Liver (tissue), 7 donors: ENCODE measurements at regions not wholly inside any gene's neighbourhood (a gene's known extent, or its start where the extent isn't known, plus 50 kb on each side); places are given as distances from the start of the nearest gene placed in this dataset.

Source experiments
- DNase-seq: peaks from one replicate; pipeline ENCODE4 v3.0.0-alpha.2; 2017; ENCODE audit warnings: low spot score
- H3K27ac ChIP-seq, 2 donors: one replicate each; pipeline ENCODE4 v1.7.0; 2013; ENCODE audit warnings: inconsistent platforms in 2 of 2, low read length in 2 of 2, control low read depth in 1 of 2, low read depth in 1 of 2, mild to moderate bottlenecking in 1 of 2
- H3K27me3 ChIP-seq, 4 donors: one replicate each; pipeline versions ENCODE4 v1.6.1 to v1.7.0; 2013; ENCODE audit warnings: low read length in 3 of 4, inconsistent platforms in 1 of 4, mild to moderate bottlenecking in 1 of 4, moderate library complexity in 1 of 4; ENCODE audit not compliant: control insufficient read depth in 4 of 4, insufficient read depth in 4 of 4
- H3K36me3 ChIP-seq, 4 donors: one replicate each; pipeline versions ENCODE4 v1.6.1 to v1.7.0; 2013; ENCODE audit warnings: low read length in 3 of 4, mild to moderate bottlenecking in 3 of 4, low read depth in 1 of 4, moderate library complexity in 1 of 4; ENCODE audit not compliant: control insufficient read depth in 4 of 4, insufficient read depth in 3 of 4
- H3K4me1 ChIP-seq, 4 donors: one replicate each; pipeline versions ENCODE4 v1.6.1 to v1.7.0; 2013; ENCODE audit warnings: low read length in 3 of 4, mild to moderate bottlenecking in 3 of 4, moderate library complexity in 1 of 4; ENCODE audit not compliant: control insufficient read depth in 4 of 4, insufficient read depth in 4 of 4
- H3K4me3 ChIP-seq, 3 donors: one replicate each; pipeline versions ENCODE4 v1.6.1 to v1.7.0; 2013; ENCODE audit warnings: low read length in 3 of 3, control low read depth in 1 of 3, low read depth in 1 of 3, mild to moderate bottlenecking in 1 of 3
- H3K9ac ChIP-seq, 2 donors: one replicate each; pipeline ENCODE4 v1.7.0; 2013; ENCODE audit warnings: low read length in 2 of 2, mild to moderate bottlenecking in 2 of 2, moderate library complexity in 2 of 2, control low read depth in 1 of 2, low read depth in 1 of 2
- H3K9me3 ChIP-seq, 4 donors: one replicate each; pipeline versions ENCODE4 v1.6.1 to v1.7.0; 2013; ENCODE audit warnings: low read length in 3 of 4; ENCODE audit not compliant: control insufficient read depth in 4 of 4
- ATF3 ChIP-seq: IDR thresholded peaks from 2 replicates; pipeline ENCODE4 v1.6.1; 2016; ENCODE audit warnings: antibody characterized with exemption
- EGR1 ChIP-seq, 2 donors: IDR thresholded peaks; 2 replicates each; pipeline ENCODE4 v1.6.1; 2016 to 2018; ENCODE audit warnings: antibody characterized with exemption in 2 of 2, low read depth in 2 of 2
- FOXA2 ChIP-seq: IDR thresholded peaks from 2 replicates; pipeline ENCODE4 v1.6.1; 2016; ENCODE audit warnings: antibody characterized with exemption
- HNF4A ChIP-seq, 2 donors: conservative IDR thresholded peaks; 2 replicates each; pipeline ENCODE4 v1.6.1; 2016; ENCODE audit warnings: antibody characterized with exemption in 2 of 2, mild to moderate bottlenecking in 2 of 2
- JUND ChIP-seq, 2 donors: IDR thresholded peaks; 2 replicates each; pipeline ENCODE4 v1.6.1; 2016; ENCODE audit warnings: antibody characterized with exemption in 2 of 2
- MAX ChIP-seq: IDR thresholded peaks from 2 replicates; pipeline ENCODE4 v1.6.1; 2016; ENCODE audit warnings: antibody characterized with exemption
- NR2F2 ChIP-seq: IDR thresholded peaks from 2 replicates; pipeline ENCODE4 v1.6.1; 2016; ENCODE audit warnings: antibody characterized with exemption
- RAD21 ChIP-seq, 2 donors: IDR thresholded peaks; 2 replicates each; pipeline ENCODE4 v1.6.1; 2016; ENCODE audit warnings: antibody characterized with exemption in 2 of 2, mild to moderate bottlenecking in 2 of 2
- REST ChIP-seq: IDR thresholded peaks from 2 replicates; pipeline ENCODE4 v1.6.1; 2016; ENCODE audit warnings: antibody characterized with exemption, mild to moderate bottlenecking
- RXRA ChIP-seq, 2 donors: IDR thresholded peaks; 2 replicates each; pipeline ENCODE4 v1.6.1; 2017 to 2018; ENCODE audit warnings: antibody characterized with exemption in 2 of 2, mild to moderate bottlenecking in 1 of 2
- TAF1 ChIP-seq: conservative IDR thresholded peaks from 2 replicates; pipeline ENCODE4 v1.6.1; 2016; ENCODE audit warnings: antibody characterized with exemption, mild to moderate bottlenecking
- ZBTB33 ChIP-seq: IDR thresholded peaks from 2 replicates; pipeline ENCODE4 v1.6.1; 2016; ENCODE audit warnings: antibody characterized with exemption
- WGBS: extraction: QIAGEN DNeasy Blood & Tissue Kit; methylation state at CpG from one replicate; pipeline ENCODE4 v1.1.7; 2013; 5-methylcytosine and 5-hydroxymethylcytosine counted together
- donor health status: healthy.
- donor health status: healthy.
- donor health status: healthy.
- donor health status: healthy.

GRCh38 chr16:85164838-85165516, 52.7 kb upstream of the CIBAR2 start:
- Histone ChIP-seq H3K4me3 (no peak overlapping the region), H3K4me1 (peaks cover 20 to 43% (median 33%) of the 10 kb centered on the region in 4 donors), H3K36me3 (no peaks in the 10 kb centered on the region), H3K9me3 (no peaks in the 10 kb centered on the region), H3K9ac (no peak overlapping the region), H3K27ac (no peak overlapping the region), H3K27me3 (no peaks in the 10 kb centered on the region)
- WGBS = 84% methylated on average over 12 of the region's 12 CpGs
- DNase-seq = no peak
- no peak for TF ChIP-seq FOXA2
- peak; percentile 57 for TF ChIP-seq NR2F2
- no peak for TF ChIP-seq ATF3

GRCh38 chr16:85165781-85166180, 53.5 kb upstream of the CIBAR2 start:
- 89% methylated on average over 7 of the region's 7 CpGs for WGBS
- peaks cover 17 to 44% (median 35%) of the 10 kb centered on the region in 4 donors for H3K4me1 ChIP-seq
- H3K9me3 ChIP-seq = no peaks in the 10 kb centered on the region
- H3K36me3 ChIP-seq = no peaks in the 10 kb centered on the region
- H3K27ac ChIP-seq = no peak overlapping the region
- no peak overlapping the region for H3K4me3 ChIP-seq
- no peak overlapping the region for H3K9ac ChIP-seq
- TF ChIP-seq RXRA (IDR thresholded peaks at IDR 0.05) (no peak), EGR1 (IDR thresholded peaks at IDR 0.05; ENCODE audit: low read depth in 2 of 2) (no peak), MAX (no peak), RAD21 (IDR thresholded peaks at IDR 0.05) (no peak), REST (no peak), ATF3 (no peak), ZBTB33 (no peak), HNF4A (conservative IDR thresholded peaks at IDR 0.05) (no peak), JUND (IDR thresholded peaks at IDR 0.05) (no peak), TAF1 (no peak)
- no peak for DNase-seq
- H3K27me3 ChIP-seq = no peaks in the 10 kb centered on the region
